GM06990 (cell line): ENCODE measurements at regions not wholly inside any gene's neighbourhood (a gene's known extent, or its start where the extent isn't known, plus 50 kb on each side); places are given as distances from the start of the nearest gene placed in this dataset.

Source experiments
- DNase-seq: peaks from one replicate; pipeline ENCODE4 v3.0.0-alpha.2; 2011; ENCODE audit not compliant: insufficient read length; ENCODE audit errors: extremely low read depth
- H3K27me3 ChIP-seq: replicated peaks from 2 replicates; pipeline ENCODE4 v1.6.0; 2011; ENCODE audit warnings: low read length; ENCODE audit not compliant: control insufficient read depth, insufficient read depth
- H3K36me3 ChIP-seq: 2 replicates; pipeline ENCODE4 v1.5.1; 2011; ENCODE audit warnings: low read length; ENCODE audit not compliant: control insufficient read depth, insufficient read depth
- H3K4me3 ChIP-seq: replicated peaks from 2 replicates; pipeline ENCODE4 v1.5.1; 2011; ENCODE audit warnings: low read depth, mild to moderate bottlenecking, control low read depth, low read length
- CTCF ChIP-seq: IDR thresholded peaks from 2 replicates; pipeline ENCODE4 v1.5.1; 2011; ENCODE audit warnings: low read length, control low read depth, mild to moderate bottlenecking, inconsistent platforms; ENCODE audit not compliant: insufficient read depth, poor library complexity, severe bottlenecking

GRCh38 chr22:23503736-23504440 lies 76.2 kb downstream of the IGLL1 start:
- Histone ChIP-seq H3K4me3 (no peak overlapping the region), H3K36me3 (no peaks in the 10 kb centered on the region), H3K27me3 (no peaks in the 10 kb centered on the region; the same call in 1 of the 2 replicates)
- TF ChIP-seq CTCF = no peak
- no peak for DNase-seq

GRCh38 chr22:23503142-23503541 lies 76.9 kb downstream of the IGLL1 start:
- H3K36me3 ChIP-seq = no peaks in the 10 kb centered on the region
- no peaks in the 10 kb centered on the region; the same call in 1 of the 2 replicates for H3K27me3 ChIP-seq
- no peak for DNase-seq
- no peak for TF ChIP-seq CTCF
- H3K4me3 ChIP-seq = no peak overlapping the region

- Histone ChIP-seq H3K36me3 (no peaks in the 10 kb centered on the region), H3K27me3 (no peaks in the 10 kb centered on the region; the same call in 1 of the 2 replicates), H3K4me3 (no peak overlapping the region)
- no peak for DNase-seq
- TF ChIP-seq CTCF = no peak
These were observed 78.4 kb downstream of the IGLL1 start for GRCh38 chr22:23501708-23502107.

GRCh38 chr22:23501261-23501619 lies 78.8 kb downstream of the IGLL1 start:
- Histone ChIP-seq H3K27me3 (no peaks in the 10 kb centered on the region; the same call in 1 of the 2 replicates), H3K4me3 (no peak overlapping the region), H3K36me3 (no peaks in the 10 kb centered on the region)
- no peak for DNase-seq
- no peak for TF ChIP-seq CTCF

GRCh38 chr22:23500508-23501260 lies 79.4 kb downstream of the IGLL1 start:
- TF ChIP-seq CTCF = no peak
- H3K4me3 ChIP-seq = no peak overlapping the region
- no peaks in the 10 kb centered on the region for H3K36me3 ChIP-seq
- no peak for DNase-seq
- no peaks in the 10 kb centered on the region; the same call in 1 of the 2 replicates for H3K27me3 ChIP-seq
